ENCODE measurements at regions not wholly inside any gene's neighbourhood (a gene's known extent, or its start where the extent isn't known, plus 50 kb on each side); places are given as distances from the start of the nearest gene placed in this dataset.

GRCh38 chrX:63508668-63509067 lies 157.5 kb upstream of the SPIN4 start:
- H3K4me3 ChIP-seq (ENCODE audit: low read depth in 1 of 3, low read length in 3 of 3), result no peak overlapping the region
- no peaks in the 10 kb centered on the region for H3K9me3 ChIP-seq (ENCODE audit: control insufficient read depth in 4 of 4, low read length in 3 of 4)
- no peak overlapping the region for H3K27ac ChIP-seq (ENCODE audit: low read depth in 1 of 2, low read length in 2 of 2)
- no peak for DNase-seq (ENCODE audit: low spot score)
- no peak for TF ChIP-seq RAD21 (IDR thresholded peaks at IDR 0.05)
- TF ChIP-seq TAF1 (conservative IDR thresholded peaks at IDR 0.05), result no peak
- H3K9ac ChIP-seq (ENCODE audit: low read depth in 1 of 2, low read length in 2 of 2), result no peak overlapping the region
- no peaks in the 10 kb centered on the region for H3K4me1 ChIP-seq (ENCODE audit: control insufficient read depth in 4 of 4, insufficient read depth in 4 of 4, low read length in 3 of 4)
- 96% methylated on average over 5 of the region's 5 CpGs for WGBS
- no peaks in the 10 kb centered on the region for H3K27me3 ChIP-seq (ENCODE audit: control insufficient read depth in 4 of 4, insufficient read depth in 4 of 4, low read length in 3 of 4)
- no peaks in the 10 kb centered on the region for H3K36me3 ChIP-seq (ENCODE audit: control insufficient read depth in 4 of 4, insufficient read depth in 3 of 4, low read depth in 1 of 4, low read length in 3 of 4)

- Histone ChIP-seq H3K4me3 (ENCODE audit: low read depth in 1 of 3, low read length in 3 of 3) (no peak overlapping the region), H3K9ac (ENCODE audit: low read depth in 1 of 2, low read length in 2 of 2) (no peak overlapping the region), H3K9me3 (ENCODE audit: control insufficient read depth in 4 of 4, low read length in 3 of 4) (no peaks in the 10 kb centered on the region), H3K36me3 (ENCODE audit: control insufficient read depth in 4 of 4, insufficient read depth in 3 of 4, low read depth in 1 of 4, low read length in 3 of 4) (no peaks in the 10 kb centered on the region), H3K4me1 (ENCODE audit: control insufficient read depth in 4 of 4, insufficient read depth in 4 of 4, low read length in 3 of 4) (no peaks in the 10 kb centered on the region), H3K27me3 (ENCODE audit: control insufficient read depth in 4 of 4, insufficient read depth in 4 of 4, low read length in 3 of 4) (no peaks in the 10 kb centered on the region), H3K27ac (ENCODE audit: low read depth in 1 of 2, low read length in 2 of 2) (no peak overlapping the region)
- WGBS, result 100% methylated on average over 1 of the region's 1 CpG
- no peak for TF ChIP-seq FOXA2 (IDR thresholded peaks at IDR 0.05)
- TF ChIP-seq CTCF (IDR thresholded peaks at IDR 0.05; ENCODE audit: low read depth, low read length, missing input control), result peak; percentile 21
- no peak for TF ChIP-seq YY1 (IDR thresholded peaks at IDR 0.05)
- TF ChIP-seq RXRA (IDR thresholded peaks at IDR 0.05), result no peak
- TF ChIP-seq HNF4G (IDR thresholded peaks at IDR 0.05), result no peak
- peak; percentile 45 to 56 for TF ChIP-seq RAD21 (IDR thresholded peaks at IDR 0.05)
- DNase-seq (ENCODE audit: low spot score), result no peak
Observed at GRCh38 chrX:63506320-63506719, 155.2 kb upstream of the SPIN4 start.

GRCh38 chrX:63503541-63503940 lies 152.4 kb upstream of the SPIN4 start:
- DNase-seq (ENCODE audit: low spot score), result no peak

More at GRCh38 chrX:63503541-63503940, 152.4 kb upstream of the SPIN4 start:
- WGBS, result 74% methylated on average over 1 of the region's 1 CpG
- H3K9me3 ChIP-seq (ENCODE audit: control insufficient read depth in 4 of 4, low read length in 3 of 4), result no peaks in the 10 kb centered on the region
- TF ChIP-seq TAF1 (conservative IDR thresholded peaks at IDR 0.05) (no peak), REST (IDR thresholded peaks at IDR 0.05) (no peak), MAX (IDR thresholded peaks at IDR 0.05) (no peak), GABPA (IDR thresholded peaks at IDR 0.05 in 1 of 2, conservative IDR thresholded peaks at IDR 0.05 in 1 of 2) (no peak), HNF4A (conservative IDR thresholded peaks at IDR 0.05) (no peak), ZBTB33 (IDR thresholded peaks at IDR 0.05) (no peak), RXRA (IDR thresholded peaks at IDR 0.05) (no peak), HNF4G (IDR thresholded peaks at IDR 0.05) (no peak), YY1 (IDR thresholded peaks at IDR 0.05) (no peak), SP1 (IDR thresholded peaks at IDR 0.05) (no peak), FOXA2 (IDR thresholded peaks at IDR 0.05) (no peak)
- no peaks in the 10 kb centered on the region for H3K4me1 ChIP-seq (ENCODE audit: control insufficient read depth in 4 of 4, insufficient read depth in 4 of 4, low read length in 3 of 4)
- H3K9ac ChIP-seq (ENCODE audit: low read depth in 1 of 2, low read length in 2 of 2), result no peak overlapping the region
- no peak overlapping the region for H3K4me3 ChIP-seq (ENCODE audit: low read depth in 1 of 3, low read length in 3 of 3)
- no peaks in the 10 kb centered on the region for H3K36me3 ChIP-seq (ENCODE audit: control insufficient read depth in 4 of 4, insufficient read depth in 3 of 4, low read depth in 1 of 4, low read length in 3 of 4)
- H3K27ac ChIP-seq (ENCODE audit: low read depth in 1 of 2, low read length in 2 of 2), result no peak overlapping the region
- H3K27me3 ChIP-seq (ENCODE audit: control insufficient read depth in 4 of 4, insufficient read depth in 4 of 4, low read length in 3 of 4), result no peaks in the 10 kb centered on the region

Measured in liver (tissue), 8 donors.